Activated naive CD8-positive, alpha-beta T cell treated with anti-CD3 and anti-CD28 coated beads for 36 hours (primary cell): ENCODE measurements at regions not wholly inside any gene's neighbourhood (a gene's known extent, or its start where the extent isn't known, plus 50 kb on each side); places are given as distances from the start of the nearest gene placed in this dataset.

ENCODE experiments used
- DNase-seq: peaks from one replicate; pipeline ENCODE4 v3.0.0; 2021
- H3K27ac Mint-ChIP-seq: one replicate; pipeline ENCODE4 v1.8.0; 2022; ENCODE audit warnings: mild to moderate bottlenecking, moderate library complexity, mixed read lengths
- H3K27me3 Mint-ChIP-seq: one replicate; pipeline ENCODE4 v1.8.0; 2022; ENCODE audit warnings: mild to moderate bottlenecking, mixed read lengths
- H3K36me3 Mint-ChIP-seq: one replicate; pipeline ENCODE4 v1.8.0; 2021; ENCODE audit warnings: mild to moderate bottlenecking, mixed read lengths
- H3K4me1 Mint-ChIP-seq: one replicate; pipeline ENCODE4 v1.8.0; 2021; ENCODE audit warnings: mixed read lengths
- H3K4me3 Mint-ChIP-seq: one replicate; pipeline ENCODE4 v1.8.0; 2022; ENCODE audit warnings: mild to moderate bottlenecking, moderate library complexity, mixed read lengths
- H3K9me3 Mint-ChIP-seq: one replicate; pipeline ENCODE4 v1.8.0; 2022; ENCODE audit warnings: mixed read lengths

- Mint-ChIP-seq H3K4me1 (peaks cover 14% of the 10 kb centered on the region), H3K9me3 (no peaks in the 10 kb centered on the region), H3K27me3 (no peaks in the 10 kb centered on the region), H3K27ac (no peak overlapping the region), H3K4me3 (no peak overlapping the region), H3K36me3 (no peaks in the 10 kb centered on the region)
- no peak for DNase-seq
Measured at GRCh38 chr10:62512732-62513475, 138.7 kb downstream of the ZNF365 start.

GRCh38 chr10:62514079-62514693, 140.0 kb downstream of the ZNF365 start:
- Mint-ChIP-seq H3K27ac (no peak overlapping the region), H3K36me3 (no peaks in the 10 kb centered on the region), H3K27me3 (no peaks in the 10 kb centered on the region), H3K4me1 (peaks cover 14% of the 10 kb centered on the region), H3K4me3 (no peak overlapping the region), H3K9me3 (no peaks in the 10 kb centered on the region)
- no peak for DNase-seq

- Mint-ChIP-seq H3K4me1 (no peaks in the 10 kb centered on the region), H3K27me3 (no peaks in the 10 kb centered on the region), H3K27ac (no peak overlapping the region), H3K4me3 (no peak overlapping the region), H3K36me3 (no peaks in the 10 kb centered on the region), H3K9me3 (no peaks in the 10 kb centered on the region)
- DNase-seq = no peak
Measured at GRCh38 chr10:62517252-62517651, 143.1 kb downstream of the ZNF365 start.

- Mint-ChIP-seq H3K9me3 (peaks cover 14% of the 10 kb centered on the region), H3K4me3 (peak overlapping the region; percentile 68), H3K27me3 (no peaks in the 10 kb centered on the region), H3K36me3 (peaks cover 18% of the 10 kb centered on the region), H3K27ac (peak overlapping the region; percentile 88), H3K4me1 (peaks cover 38% of the 10 kb centered on the region)
- peak; percentile 6 for DNase-seq
Measured at GRCh38 chr10:62527019-62527827, 153.1 kb downstream of the ZNF365 start.

GRCh38 chr10:62528441-62528840, 154.3 kb downstream of the ZNF365 start:
- Mint-ChIP-seq H3K36me3 (peaks cover 18% of the 10 kb centered on the region), H3K4me3 (peak overlapping the region; percentile 68), H3K27me3 (no peaks in the 10 kb centered on the region), H3K9me3 (peaks cover 13% of the 10 kb centered on the region), H3K4me1 (peaks cover 37% of the 10 kb centered on the region), H3K27ac (peak overlapping the region; percentile 88)
- no peak for DNase-seq

GRCh38 chr10:62529396-62529795, 155.2 kb downstream of the ZNF365 start:
- Mint-ChIP-seq H3K4me3 (no peak overlapping the region), H3K9me3 (peaks cover 12% of the 10 kb centered on the region), H3K36me3 (peaks cover 18% of the 10 kb centered on the region)

GRCh38 chr10:62534031-62534430, 159.9 kb downstream of the ZNF365 start:
- Mint-ChIP-seq H3K27ac (no peak overlapping the region), H3K27me3 (no peaks in the 10 kb centered on the region), H3K9me3 (peaks cover 5% of the 10 kb centered on the region), H3K4me3 (no peak overlapping the region), H3K4me1 (peaks cover 11% of the 10 kb centered on the region), H3K36me3 (peaks cover 4% of the 10 kb centered on the region)
- DNase-seq = no peak

More at GRCh38 chr10:62529396-62529795, 155.2 kb downstream of the ZNF365 start:
- peak overlapping the region; percentile 67 for H3K27ac Mint-ChIP-seq
- H3K4me1 Mint-ChIP-seq = peaks cover 34% of the 10 kb centered on the region
- no peaks in the 10 kb centered on the region for H3K27me3 Mint-ChIP-seq
- DNase-seq = no peak

GRCh38 chr10:62538606-62539005, 164.4 kb downstream of the ZNF365 start:
- Mint-ChIP-seq H3K4me3 (no peak overlapping the region), H3K27me3 (no peaks in the 10 kb centered on the region), H3K4me1 (peaks cover 2% of the 10 kb centered on the region), H3K36me3 (no peaks in the 10 kb centered on the region), H3K27ac (no peak overlapping the region), H3K9me3 (peaks cover 5% of the 10 kb centered on the region)
- DNase-seq = no peak

GRCh38 chr10:62540389-62540788, 166.2 kb downstream of the ZNF365 start:
- Mint-ChIP-seq H3K27ac (no peak overlapping the region), H3K27me3 (no peaks in the 10 kb centered on the region), H3K9me3 (peaks cover 5% of the 10 kb centered on the region), H3K4me1 (peaks cover 2% of the 10 kb centered on the region), H3K36me3 (no peaks in the 10 kb centered on the region), H3K4me3 (no peak overlapping the region)
- DNase-seq = no peak

- no peak for DNase-seq
- H3K9me3 Mint-ChIP-seq = peaks cover 5% of the 10 kb centered on the region
Measured at GRCh38 chr10:62541811-62542210, 167.6 kb downstream of the ZNF365 start.

GRCh38 chr10:62543571-62544355, 169.6 kb downstream of the ZNF365 start:
- DNase-seq = no peak
- H3K36me3 Mint-ChIP-seq = no peaks in the 10 kb centered on the region
- H3K27me3 Mint-ChIP-seq = no peaks in the 10 kb centered on the region
- peaks cover 5% of the 10 kb centered on the region for H3K9me3 Mint-ChIP-seq
- H3K27ac Mint-ChIP-seq = no peak overlapping the region
- H3K4me3 Mint-ChIP-seq = no peak overlapping the region
- peaks cover 6% of the 10 kb centered on the region for H3K4me1 Mint-ChIP-seq

More at GRCh38 chr10:62541811-62542210, 167.6 kb downstream of the ZNF365 start:
- H3K27me3 Mint-ChIP-seq = no peaks in the 10 kb centered on the region
- H3K4me3 Mint-ChIP-seq = no peak overlapping the region
- no peaks in the 10 kb centered on the region for H3K36me3 Mint-ChIP-seq
- H3K4me1 Mint-ChIP-seq = peaks cover 6% of the 10 kb centered on the region
- H3K27ac Mint-ChIP-seq = no peak overlapping the region

- Mint-ChIP-seq H3K36me3 (no peaks in the 10 kb centered on the region), H3K4me3 (no peak overlapping the region), H3K27me3 (no peaks in the 10 kb centered on the region)
Measured at GRCh38 chr10:62545160-62546066, 171.2 kb downstream of the ZNF365 start.

GRCh38 chr10:62548686-62549085, 174.5 kb downstream of the ZNF365 start:
- no peak for DNase-seq
- Mint-ChIP-seq H3K27ac (no peak overlapping the region), H3K9me3 (peaks cover 3% of the 10 kb centered on the region), H3K4me3 (no peak overlapping the region), H3K27me3 (no peaks in the 10 kb centered on the region), H3K36me3 (no peaks in the 10 kb centered on the region), H3K4me1 (peaks cover 5% of the 10 kb centered on the region)

More at GRCh38 chr10:62545160-62546066, 171.2 kb downstream of the ZNF365 start:
- DNase-seq = no peak
- H3K9me3 Mint-ChIP-seq = peaks cover 5% of the 10 kb centered on the region
- H3K4me1 Mint-ChIP-seq = peaks cover 5% of the 10 kb centered on the region
- H3K27ac Mint-ChIP-seq = peak overlapping the region; percentile 25

- Mint-ChIP-seq H3K4me3 (no peak overlapping the region), H3K9me3 (no peaks in the 10 kb centered on the region), H3K27me3 (no peaks in the 10 kb centered on the region), H3K27ac (no peak overlapping the region), H3K4me1 (peaks cover 5% of the 10 kb centered on the region), H3K36me3 (no peaks in the 10 kb centered on the region)
- no peak for DNase-seq
Measured at GRCh38 chr10:62550173-62550572, 176.0 kb downstream of the ZNF365 start.
